ENCODE measurements at regions not wholly inside any gene's neighbourhood (a gene's known extent, or its start where the extent isn't known, plus 50 kb on each side); places are given as distances from the start of the nearest gene placed in this dataset.
"Not testable (repeated sequence)": the region's sequence is repeated elsewhere in the genome, so short reads cannot be mapped to it uniquely, and the experiment has no call there.

DNA sequence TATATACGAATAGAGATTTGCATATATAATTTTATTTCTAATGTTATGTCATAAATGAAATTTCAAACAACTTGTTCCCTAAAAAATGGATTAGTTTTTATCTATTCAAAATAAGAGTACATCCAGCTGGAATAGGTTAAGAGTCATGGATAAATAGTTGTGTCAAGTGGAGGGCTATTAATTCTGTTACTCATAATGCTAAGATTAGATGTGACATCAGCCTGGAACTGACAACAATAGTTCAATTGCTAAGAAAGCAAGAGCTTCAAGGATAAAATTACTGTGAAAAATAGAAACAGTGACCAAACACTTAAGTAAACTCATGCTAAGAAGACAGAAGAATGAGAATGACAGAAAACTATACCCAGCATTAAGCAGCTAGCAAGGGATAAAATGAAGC, 92.2 kb upstream of the CDH9 start:
- DNase-seq (ENCODE audit: low spot score in 2 of 2) = no peak
- Histone ChIP-seq H3K27ac (no peak overlapping the region), H3K4me3 (no peak overlapping the region), H3K36me3 (no peaks in the 10 kb centered on the region), H3K9me3 (no peaks in the 10 kb centered on the region), H3K4me1 (no peaks in the 10 kb centered on the region), H3K27me3 (no peaks in the 10 kb centered on the region)
- 59% methylated on average over 1 of the region's 1 CpG for WGBS
- TF ChIP-seq EP300 (IDR thresholded peaks at IDR 0.05) = no peak
- TF ChIP-seq, protein P1, sequence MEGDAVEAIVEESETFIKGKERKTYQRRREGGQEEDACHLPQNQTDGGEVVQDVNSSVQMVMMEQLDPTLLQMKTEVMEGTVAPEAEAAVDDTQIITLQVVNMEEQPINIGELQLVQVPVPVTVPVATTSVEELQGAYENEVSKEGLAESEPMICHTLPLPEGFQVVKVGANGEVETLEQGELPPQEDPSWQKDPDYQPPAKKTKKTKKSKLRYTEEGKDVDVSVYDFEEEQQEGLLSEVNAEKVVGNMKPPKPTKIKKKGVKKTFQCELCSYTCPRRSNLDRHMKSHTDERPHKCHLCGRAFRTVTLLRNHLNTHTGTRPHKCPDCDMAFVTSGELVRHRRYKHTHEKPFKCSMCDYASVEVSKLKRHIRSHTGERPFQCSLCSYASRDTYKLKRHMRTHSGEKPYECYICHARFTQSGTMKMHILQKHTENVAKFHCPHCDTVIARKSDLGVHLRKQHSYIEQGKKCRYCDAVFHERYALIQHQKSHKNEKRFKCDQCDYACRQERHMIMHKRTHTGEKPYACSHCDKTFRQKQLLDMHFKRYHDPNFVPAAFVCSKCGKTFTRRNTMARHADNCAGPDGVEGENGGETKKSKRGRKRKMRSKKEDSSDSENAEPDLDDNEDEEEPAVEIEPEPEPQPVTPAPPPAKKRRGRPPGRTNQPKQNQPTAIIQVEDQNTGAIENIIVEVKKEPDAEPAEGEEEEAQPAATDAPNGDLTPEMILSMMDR (IDR thresholded peaks at IDR 0.05) = no peak

DNA sequence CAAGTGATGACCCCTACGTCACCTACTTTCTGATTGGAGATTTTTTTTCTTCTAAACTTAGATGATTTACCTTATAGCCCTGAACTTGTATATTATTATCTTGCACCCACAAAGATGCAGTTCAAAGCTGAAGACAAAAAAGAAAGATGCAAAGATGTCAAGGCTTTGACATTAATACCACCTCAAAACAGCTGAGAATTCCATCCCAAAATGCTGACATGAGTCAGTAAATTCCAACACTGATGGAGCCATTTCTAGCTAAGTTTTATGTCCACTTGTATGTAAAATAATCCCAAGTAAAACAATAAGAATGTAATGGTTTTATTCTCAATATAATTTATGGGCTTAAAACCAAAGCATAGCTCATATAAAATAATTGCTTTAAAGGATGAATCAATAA, 91.5 kb upstream of the CDH9 start:
- Histone ChIP-seq H3K36me3 (no peaks in the 10 kb centered on the region), H3K4me3 (no peak overlapping the region), H3K9me3 (no peaks in the 10 kb centered on the region), H3K27ac (no peak overlapping the region), H3K4me1 (no peaks in the 10 kb centered on the region), H3K27me3 (no peaks in the 10 kb centered on the region)
- no peak for TF ChIP-seq POLR2AphosphoS5 (IDR thresholded peaks at IDR 0.05)
- TF ChIP-seq EP300 (IDR thresholded peaks at IDR 0.05) = no peak
- TF ChIP-seq, protein P1 (IDR thresholded peaks at IDR 0.05) = no peak
- TF ChIP-seq POLR2A (IDR thresholded peaks at IDR 0.05) = no peak
- WGBS = 96% methylated on average over 1 of the region's 1 CpG
- DNase-seq (ENCODE audit: low spot score in 2 of 2) = no peak

DNA sequence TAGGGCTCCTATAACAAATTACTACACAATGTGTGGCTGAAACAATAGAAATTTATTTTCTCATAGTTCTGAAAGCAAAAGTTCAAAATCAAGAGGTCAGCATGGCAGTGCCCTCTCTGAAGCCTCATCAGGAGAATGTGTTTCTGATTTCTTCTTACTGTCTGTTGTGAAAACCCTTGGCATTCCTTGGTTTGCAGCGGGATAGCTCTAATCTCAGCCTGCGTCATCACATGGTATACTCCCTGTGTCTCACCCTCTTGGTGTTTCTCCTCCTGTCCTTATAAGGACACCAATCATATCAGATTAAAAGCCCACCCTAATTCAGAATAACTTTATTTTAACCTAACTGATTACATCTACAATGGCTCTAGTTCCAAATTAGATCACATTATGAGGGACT, 87.5 kb upstream of the CDH9 start:
- DNase-seq (ENCODE audit: low spot score in 2 of 2) = no peak
- WGBS = 88% methylated on average over 2 of the region's 2 CpGs
- TF ChIP-seq, protein P1 (IDR thresholded peaks at IDR 0.05) = no peak
- TF ChIP-seq POLR2AphosphoS5 (IDR thresholded peaks at IDR 0.05) (no peak), EP300 (IDR thresholded peaks at IDR 0.05) (no peak)
- H3K9me3 ChIP-seq = no peaks in the 10 kb centered on the region
- H3K4me3 ChIP-seq = no peak overlapping the region
- H3K27me3 ChIP-seq = no peaks in the 10 kb centered on the region
- H3K36me3 ChIP-seq = no peaks in the 10 kb centered on the region
- no peak overlapping the region for H3K27ac ChIP-seq
- no peaks in the 10 kb centered on the region for H3K4me1 ChIP-seq

DNA sequence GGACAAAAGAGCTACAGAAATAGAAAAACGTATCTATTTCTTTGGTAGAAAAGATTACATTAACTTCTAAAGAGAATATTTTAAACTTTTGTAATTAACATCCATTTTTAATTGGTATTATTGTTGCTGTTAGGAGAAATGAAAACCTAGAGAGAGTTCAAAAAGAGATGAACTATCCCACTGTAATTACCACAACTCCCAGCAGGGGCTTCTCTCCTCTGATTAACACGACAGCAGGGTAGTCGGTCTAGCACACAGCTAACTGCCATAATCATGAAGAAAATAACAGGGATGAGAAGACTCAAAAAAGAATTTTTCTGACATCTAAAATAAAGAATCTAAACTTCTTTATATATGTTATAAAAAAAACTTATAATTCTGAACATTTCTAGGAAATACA, 86.2 kb upstream of the CDH9 start:
- Histone ChIP-seq H3K27ac (no peak overlapping the region), H3K27me3 (no peaks in the 10 kb centered on the region), H3K36me3 (no peaks in the 10 kb centered on the region), H3K4me3 (no peak overlapping the region), H3K4me1 (no peaks in the 10 kb centered on the region), H3K9me3 (no peaks in the 10 kb centered on the region)
- TF ChIP-seq, protein P1 (IDR thresholded peaks at IDR 0.05) = peak in 1 of 2 donors; percentile 27
- no peak for TF ChIP-seq POLR2AphosphoS5 (IDR thresholded peaks at IDR 0.05)
- 30% methylated on average over 3 of the region's 3 CpGs for WGBS
- no peak for DNase-seq (ENCODE audit: low spot score in 2 of 2)

DNA sequence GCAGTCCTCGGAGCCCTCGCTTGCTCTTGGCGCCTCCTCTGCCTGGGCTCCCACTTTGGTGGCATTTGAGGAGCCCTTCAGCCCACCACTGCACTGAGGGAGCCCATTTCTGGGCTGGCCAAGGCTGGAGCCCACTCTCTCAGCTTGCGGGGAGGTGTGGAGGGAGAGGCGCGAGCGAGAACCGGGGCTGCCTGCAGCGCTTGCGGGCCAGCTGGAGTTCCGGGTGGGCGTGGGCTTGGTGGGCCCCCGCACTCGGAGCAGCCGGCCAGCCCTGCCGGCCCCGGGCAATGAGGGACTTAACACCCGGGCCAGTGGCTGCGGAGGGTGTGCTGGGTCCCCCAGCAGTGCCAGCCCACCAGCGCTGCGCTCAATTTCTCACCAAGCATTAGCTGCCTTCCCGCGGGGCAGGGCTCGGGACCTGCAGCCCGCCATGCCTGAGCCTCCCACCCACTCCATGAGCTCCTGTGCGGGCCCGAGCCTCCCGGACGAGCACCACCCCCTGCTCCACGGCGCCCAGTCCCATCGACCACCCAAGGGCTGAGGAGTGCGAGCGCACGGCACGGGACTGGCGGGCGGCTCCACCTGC, 81.4 kb upstream of the CDH9 start:
- H3K4me3 ChIP-seq; H3K36me3 ChIP-seq; H3K27ac ChIP-seq; H3K9me3 ChIP-seq; H3K27me3 ChIP-seq; H3K4me1 ChIP-seq; DNase-seq (ENCODE audit: low spot score in 2 of 2): not testable (repeated sequence)
- 99% methylated on average over 13 of the region's 38 CpGs for WGBS

DNA sequence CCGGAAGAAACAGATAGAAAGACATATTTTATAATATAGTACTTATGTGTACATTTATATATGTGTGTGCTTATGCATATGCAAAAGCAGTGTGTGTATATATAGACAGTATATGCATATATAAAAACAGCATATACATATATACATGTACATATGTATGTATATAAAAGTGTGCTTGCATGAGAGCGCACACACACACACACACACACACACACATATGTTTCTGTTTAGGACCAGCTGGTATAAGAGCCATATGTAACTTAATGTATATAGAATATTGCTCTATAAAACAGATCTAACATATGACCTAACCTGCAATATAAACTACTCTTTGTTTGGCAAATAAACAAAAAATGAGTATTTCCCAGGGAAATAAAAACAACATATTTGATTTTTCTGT, 65.1 kb upstream of the CDH9 start:
- no peak for DNase-seq (ENCODE audit: low spot score in 2 of 2)
- H3K27ac ChIP-seq = no peak overlapping the region
- H3K4me1 ChIP-seq = no peaks in the 10 kb centered on the region
- no peaks in the 10 kb centered on the region for H3K27me3 ChIP-seq
- no peak overlapping the region for H3K4me3 ChIP-seq
- no peaks in the 10 kb centered on the region for H3K36me3 ChIP-seq
- no peaks in the 10 kb centered on the region for H3K9me3 ChIP-seq
- 65% methylated on average over 2 of the region's 2 CpGs for WGBS
- no peak for TF ChIP-seq POLR2AphosphoS5 (IDR thresholded peaks at IDR 0.05)
- TF ChIP-seq EP300 (IDR thresholded peaks at IDR 0.05) = no peak
- TF ChIP-seq POLR2A (IDR thresholded peaks at IDR 0.05) = no peak
- TF ChIP-seq, protein P1 (IDR thresholded peaks at IDR 0.05) = no peak

DNA sequence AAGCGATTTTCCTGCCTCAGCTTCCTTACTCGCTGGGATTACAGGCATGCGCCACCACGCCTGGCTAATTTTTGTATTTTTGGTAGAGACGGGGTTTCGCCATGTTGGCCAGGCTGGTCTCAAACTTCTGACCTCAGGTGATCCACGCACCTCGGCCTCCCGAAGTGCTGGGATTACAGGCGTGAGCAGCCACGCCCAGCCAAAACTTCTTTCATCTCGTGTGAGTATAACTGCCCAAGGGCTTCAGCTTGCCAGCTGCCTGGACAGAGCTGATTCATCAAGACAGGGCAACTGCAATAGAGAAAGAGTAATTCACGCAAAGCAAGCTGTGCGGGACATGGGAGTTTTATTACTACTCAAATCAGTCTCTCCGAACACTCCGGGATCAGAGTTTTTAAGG, 57.4 kb upstream of the CDH9 start:
- not testable (repeated sequence) for H3K27me3 ChIP-seq; H3K27ac ChIP-seq; H3K4me1 ChIP-seq; H3K4me3 ChIP-seq; H3K36me3 ChIP-seq; DNase-seq (ENCODE audit: low spot score in 2 of 2); H3K9me3 ChIP-seq
- WGBS = 92% methylated on average over 16 of the region's 16 CpGs
